IPS-15b (cell line): ENCODE measurements at regions not wholly inside any gene's neighbourhood (a gene's known extent, or its start where the extent isn't known, plus 50 kb on each side); places are given as distances from the start of the nearest gene placed in this dataset.
"Not testable (repeated sequence)": the region's sequence is repeated elsewhere in the genome, so short reads cannot be mapped to it uniquely, and the experiment has no call there.

Experiments
- H3K27me3 ChIP-seq: one replicate; pipeline ENCODE4 v1.6.1; 2013; ENCODE audit warnings: low read length; ENCODE audit not compliant: control insufficient read depth, insufficient read depth
- H3K36me3 ChIP-seq: one replicate; pipeline ENCODE4 v1.6.1; 2013; ENCODE audit warnings: low read length; ENCODE audit not compliant: control insufficient read depth, insufficient read depth
- H3K4me1 ChIP-seq: one replicate; pipeline ENCODE4 v1.6.1; 2013; ENCODE audit warnings: mild to moderate bottlenecking, low read length; ENCODE audit not compliant: control insufficient read depth, insufficient read depth
- H3K4me3 ChIP-seq: one replicate; pipeline ENCODE4 v1.5.1; 2013; ENCODE audit warnings: low read depth, low read length
- H3K9ac ChIP-seq: one replicate; pipeline ENCODE4 v1.6.1; 2013; ENCODE audit warnings: low read depth, mild to moderate bottlenecking, low read length
- H3K9me3 ChIP-seq: one replicate; pipeline ENCODE4 v1.6.1; 2013; ENCODE audit warnings: mild to moderate bottlenecking, low read length; ENCODE audit not compliant: control insufficient read depth, insufficient read depth

GRCh38 chr4:19171832-19172231, 1079.9 kb upstream of the SLIT2 start:
- H3K36me3 ChIP-seq: no peaks in the 10 kb centered on the region
- no peak overlapping the region for H3K9ac ChIP-seq
- no peaks in the 10 kb centered on the region for H3K4me1 ChIP-seq
- no peaks in the 10 kb centered on the region for H3K9me3 ChIP-seq
- no peaks in the 10 kb centered on the region for H3K27me3 ChIP-seq
- no peak overlapping the region for H3K4me3 ChIP-seq

GRCh38 chr4:19167311-19167710, 1084.4 kb upstream of the SLIT2 start:
- no peaks in the 10 kb centered on the region for H3K4me1 ChIP-seq
- no peaks in the 10 kb centered on the region for H3K27me3 ChIP-seq
- no peak overlapping the region for H3K4me3 ChIP-seq
- H3K36me3 ChIP-seq: no peaks in the 10 kb centered on the region
- no peak overlapping the region for H3K9ac ChIP-seq
- no peaks in the 10 kb centered on the region for H3K9me3 ChIP-seq

- H3K36me3 ChIP-seq: no peaks in the 10 kb centered on the region
- H3K4me3 ChIP-seq: no peak overlapping the region
- H3K9me3 ChIP-seq: no peaks in the 10 kb centered on the region
- H3K4me1 ChIP-seq: no peaks in the 10 kb centered on the region
- no peaks in the 10 kb centered on the region for H3K27me3 ChIP-seq
- H3K9ac ChIP-seq: no peak overlapping the region
Measured at GRCh38 chr4:19164334-19164733, 1087.4 kb upstream of the SLIT2 start.

- no peaks in the 10 kb centered on the region for H3K4me1 ChIP-seq
- no peaks in the 10 kb centered on the region for H3K27me3 ChIP-seq
- no peaks in the 10 kb centered on the region for H3K36me3 ChIP-seq
- H3K9ac ChIP-seq: no peak overlapping the region
- H3K4me3 ChIP-seq: no peak overlapping the region
- no peaks in the 10 kb centered on the region for H3K9me3 ChIP-seq
Measured at GRCh38 chr4:19159874-19160273, 1091.8 kb upstream of the SLIT2 start.

- no peak overlapping the region for H3K9ac ChIP-seq
- no peaks in the 10 kb centered on the region for H3K4me1 ChIP-seq
- H3K27me3 ChIP-seq: no peaks in the 10 kb centered on the region
- H3K4me3 ChIP-seq: no peak overlapping the region
- no peaks in the 10 kb centered on the region for H3K9me3 ChIP-seq
- no peaks in the 10 kb centered on the region for H3K36me3 ChIP-seq
Measured at GRCh38 chr4:19158107-19158809, 1093.4 kb upstream of the SLIT2 start.

GRCh38 chr4:19156786-19157185, 1094.9 kb upstream of the SLIT2 start:
- Histone ChIP-seq H3K4me3 (no peak overlapping the region), H3K36me3 (no peaks in the 10 kb centered on the region), H3K9me3 (no peaks in the 10 kb centered on the region), H3K9ac (no peak overlapping the region), H3K4me1 (no peaks in the 10 kb centered on the region), H3K27me3 (no peaks in the 10 kb centered on the region)

GRCh38 chr4:19155568-19155967, 1096.1 kb upstream of the SLIT2 start:
- Histone ChIP-seq H3K4me1 (no peaks in the 10 kb centered on the region), H3K27me3 (no peaks in the 10 kb centered on the region), H3K36me3 (no peaks in the 10 kb centered on the region), H3K9me3 (no peaks in the 10 kb centered on the region), H3K9ac (no peak overlapping the region), H3K4me3 (no peak overlapping the region)

- not testable (repeated sequence) for H3K9me3 ChIP-seq, H3K36me3 ChIP-seq, H3K27me3 ChIP-seq, H3K4me1 ChIP-seq, H3K9ac ChIP-seq, H3K4me3 ChIP-seq
Measured at GRCh38 chr4:19154267-19154666, 1097.4 kb upstream of the SLIT2 start.

GRCh38 chr4:19152264-19152663, 1099.4 kb upstream of the SLIT2 start:
- no peak overlapping the region for H3K9ac ChIP-seq
- no peak overlapping the region for H3K4me3 ChIP-seq
- H3K27me3 ChIP-seq: no peaks in the 10 kb centered on the region
- H3K4me1 ChIP-seq: no peaks in the 10 kb centered on the region
- H3K9me3 ChIP-seq: no peaks in the 10 kb centered on the region
- no peaks in the 10 kb centered on the region for H3K36me3 ChIP-seq

- Histone ChIP-seq H3K4me3 (no peak overlapping the region), H3K9ac (no peak overlapping the region), H3K9me3 (no peaks in the 10 kb centered on the region), H3K27me3 (no peaks in the 10 kb centered on the region), H3K36me3 (no peaks in the 10 kb centered on the region), H3K4me1 (no peaks in the 10 kb centered on the region)
Measured at GRCh38 chr4:19151684-19152083, 1100.0 kb upstream of the SLIT2 start.

- Histone ChIP-seq H3K4me1 (peaks cover 3% of the 10 kb centered on the region), H3K27me3 (no peaks in the 10 kb centered on the region), H3K4me3 (no peak overlapping the region), H3K36me3 (no peaks in the 10 kb centered on the region), H3K9me3 (no peaks in the 10 kb centered on the region), H3K9ac (no peak overlapping the region)
Measured at GRCh38 chr4:19146038-19146437, 1105.7 kb upstream of the SLIT2 start.

GRCh38 chr4:19135895-19136633, 1114.5 kb upstream of the LCORL start:
- H3K9me3 ChIP-seq: no peaks in the 10 kb centered on the region
- H3K4me1 ChIP-seq: peaks cover 3% of the 10 kb centered on the region
- H3K36me3 ChIP-seq: no peaks in the 10 kb centered on the region
- H3K27me3 ChIP-seq: no peaks in the 10 kb centered on the region
- no peak overlapping the region for H3K4me3 ChIP-seq
- no peak overlapping the region for H3K9ac ChIP-seq
